Peyer's patch (tissue), 4 donors: ENCODE measurements at regions not wholly inside any gene's neighbourhood (a gene's known extent, or its start where the extent isn't known, plus 50 kb on each side); places are given as distances from the start of the nearest gene placed in this dataset.
"Not testable (repeated sequence)": the region's sequence is repeated elsewhere in the genome, so short reads cannot be mapped to it uniquely, and the experiment has no call there.

Source experiments
- DNase-seq, 3 donors: peaks; one replicate each; pipeline ENCODE4 v3.0.0-alpha.2; 2017 to 2019
- H3K27ac ChIP-seq, 4 donors: fragments of 200-600 bp; sonication (generic); one replicate each; pipeline ENCODE4 v1.5.1; 2016 to 2019
- H3K27me3 ChIP-seq, 2 donors: fragments of 200-600 bp; sonication (generic); one replicate each; pipeline ENCODE4 v1.5.1; 2019
- H3K36me3 ChIP-seq, 3 donors: fragments of 200-600 bp; sonication (generic); one replicate each; pipeline ENCODE4 v1.5.1; 2016 to 2019
- H3K4me1 ChIP-seq, 4 donors: fragments of 200-600 bp; sonication (generic); one replicate each; pipeline ENCODE4 v1.5.1; 2016 to 2019
- H3K4me3 ChIP-seq, 4 donors: fragments of 200-600 bp; sonication (generic); 1 replicate in 3 of 4; 2 replicates in 1 of 4; pipeline ENCODE4 v1.5.1; 2016 to 2019; ENCODE audit warnings: mild to moderate bottlenecking in 1 of 4
- H3K9me3 ChIP-seq, 4 donors: fragments of 200-600 bp; sonication (generic); one replicate each; pipeline ENCODE4 v1.5.1; 2016 to 2019; ENCODE audit warnings: mild to moderate bottlenecking in 1 of 4
- CTCF ChIP-seq, 6 experiments: fragments of 450-650 bp in 4 of 6; fragments of 200-600 bp in 2 of 6; sonication (generic) in 1 of 6; IDR thresholded peaks; one replicate each; pipeline ENCODE4 v1.5.1; 2017 to 2019; ENCODE audit warnings: antibody characterized with exemption in 6 of 6, mild to moderate bottlenecking in 3 of 6, moderate library complexity in 1 of 6
- POLR2A ChIP-seq, 2 donors: fragments of 450-650 bp; IDR thresholded peaks; one replicate each; pipeline ENCODE4 v1.5.1; 2017; ENCODE audit warnings: antibody characterized with exemption in 2 of 2, mild to moderate bottlenecking in 2 of 2, moderate library complexity in 2 of 2

GRCh38 chr4:181853881-181854511, 389.2 kb upstream of the TENM3 start:
- H3K27ac ChIP-seq, result no peak overlapping the region
- TF ChIP-seq CTCF (IDR thresholded peaks at IDR 0.05) (no peak), POLR2A (IDR thresholded peaks at IDR 0.05) (no peak)
- H3K9me3 ChIP-seq, result no peaks in the 10 kb centered on the region
- no peaks in the 10 kb centered on the region for H3K27me3 ChIP-seq
- no peak for DNase-seq
- no peak overlapping the region for H3K4me3 ChIP-seq
- no peaks in the 10 kb centered on the region for H3K36me3 ChIP-seq
- no peaks in the 10 kb centered on the region for H3K4me1 ChIP-seq

- H3K27ac ChIP-seq, result no peak overlapping the region
- H3K27me3 ChIP-seq, result no peaks in the 10 kb centered on the region
- TF ChIP-seq POLR2A (IDR thresholded peaks at IDR 0.05) (no peak), CTCF (IDR thresholded peaks at IDR 0.05) (no peak)
- H3K9me3 ChIP-seq, result no peaks in the 10 kb centered on the region
- H3K36me3 ChIP-seq, result no peaks in the 10 kb centered on the region
- no peak for DNase-seq
- H3K4me3 ChIP-seq, result no peak overlapping the region
- H3K4me1 ChIP-seq, result no peaks in the 10 kb centered on the region
Observed at GRCh38 chr4:181855307-181855706, 387.9 kb upstream of the TENM3 start.

- not testable (repeated sequence) for H3K9me3 ChIP-seq, H3K4me3 ChIP-seq, DNase-seq, H3K27me3 ChIP-seq, H3K27ac ChIP-seq, H3K4me1 ChIP-seq, H3K36me3 ChIP-seq
Observed at GRCh38 chr4:181857471-181857870, 385.7 kb upstream of the TENM3 start.

- Histone ChIP-seq H3K27ac (no peak overlapping the region), H3K9me3 (no peaks in the 10 kb centered on the region), H3K27me3 (no peaks in the 10 kb centered on the region), H3K36me3 (no peaks in the 10 kb centered on the region), H3K4me1 (no peaks in the 10 kb centered on the region), H3K4me3 (no peak overlapping the region)
- no peak for DNase-seq
- no peak for TF ChIP-seq POLR2A (IDR thresholded peaks at IDR 0.05)
- TF ChIP-seq CTCF (IDR thresholded peaks at IDR 0.05), result no peak
Observed at GRCh38 chr4:181858741-181859140, 384.5 kb upstream of the TENM3 start.

- TF ChIP-seq CTCF (IDR thresholded peaks at IDR 0.05) (no peak), POLR2A (IDR thresholded peaks at IDR 0.05) (no peak)
- Histone ChIP-seq H3K9me3 (no peaks in the 10 kb centered on the region), H3K27me3 (no peaks in the 10 kb centered on the region), H3K27ac (no peak overlapping the region), H3K36me3 (no peaks in the 10 kb centered on the region), H3K4me1 (no peaks in the 10 kb centered on the region), H3K4me3 (no peak overlapping the region)
- DNase-seq, result no peak
Observed at GRCh38 chr4:181859439-181859838, 383.8 kb upstream of the TENM3 start.

GRCh38 chr4:181860157-181860556, 383.0 kb upstream of the TENM3 start:
- DNase-seq, result no peak
- Histone ChIP-seq H3K9me3 (no peaks in the 10 kb centered on the region), H3K27ac (no peak overlapping the region), H3K36me3 (no peaks in the 10 kb centered on the region), H3K4me3 (no peak overlapping the region), H3K4me1 (no peaks in the 10 kb centered on the region), H3K27me3 (no peaks in the 10 kb centered on the region)
- TF ChIP-seq CTCF (IDR thresholded peaks at IDR 0.05) (no peak), POLR2A (IDR thresholded peaks at IDR 0.05) (no peak)
